GM18508 (cell line): ENCODE measurements at regions not wholly inside any gene's neighbourhood (a gene's known extent, or its start where the extent isn't known, plus 50 kb on each side); places are given as distances from the start of the nearest gene placed in this dataset.

Experiments
- ATAC-seq: cut with Tn5 transposase; IDR thresholded peaks from one replicate; pipeline ENCODE4 v1.9.1; 2021; ENCODE audit warnings: moderate number of reproducible peaks; ENCODE audit not compliant: insufficient read depth, unreplicated experiment

- ATAC-seq = no peak
Measured at GRCh38 chr5:164959761-164960160, 1454.3 kb downstream of the MAT2B start.

- no peak for ATAC-seq
Measured at GRCh38 chr5:164962329-164962961, 1457.0 kb downstream of the MAT2B start.

GRCh38 chr5:164966611-164967010, 1461.2 kb downstream of the MAT2B start:
- no peak for ATAC-seq

GRCh38 chr5:164967354-164967753, 1461.9 kb downstream of the MAT2B start:
- ATAC-seq = no peak

- no peak for ATAC-seq
Measured at GRCh38 chr5:164972973-164973372, 1467.6 kb downstream of the MAT2B start.

GRCh38 chr5:164975986-164976385, 1470.6 kb downstream of the MAT2B start:
- no peak for ATAC-seq

GRCh38 chr5:164980480-164980879, 1475.1 kb downstream of the MAT2B start:
- no peak for ATAC-seq

- no peak for ATAC-seq
Measured at GRCh38 chr5:164998142-164998541, 1492.7 kb downstream of the MAT2B start.

- ATAC-seq = no peak
Measured at GRCh38 chr5:164998590-164998989, 1493.2 kb downstream of the MAT2B start.

- no peak for ATAC-seq
Measured at GRCh38 chr5:165000479-165001190, 1495.2 kb downstream of the MAT2B start.

- no peak for ATAC-seq
Measured at GRCh38 chr5:165003283-165003682, 1497.9 kb downstream of the MAT2B start.

- no peak for ATAC-seq
Measured at GRCh38 chr5:165004175-165004574, 1498.8 kb downstream of the MAT2B start.

- no peak for ATAC-seq
Measured at GRCh38 chr5:165014439-165014838, 1509.0 kb downstream of the MAT2B start.

- no peak for ATAC-seq
Measured at GRCh38 chr5:165015126-165015525, 1509.7 kb downstream of the MAT2B start.

- no peak for ATAC-seq
Measured at GRCh38 chr5:165015547-165015946, 1510.1 kb downstream of the MAT2B start.

- no peak for ATAC-seq
Measured at GRCh38 chr5:165026971-165027370, 1521.6 kb downstream of the MAT2B start.

GRCh38 chr5:165028356-165028755, 1522.9 kb downstream of the MAT2B start:
- no peak for ATAC-seq

- no peak for ATAC-seq
Measured at GRCh38 chr5:165029099-165029870, 1523.9 kb downstream of the MAT2B start.

- no peak for ATAC-seq
Measured at GRCh38 chr5:165030971-165031370, 1525.6 kb downstream of the MAT2B start.

- ATAC-seq = no peak
Measured at GRCh38 chr5:165031371-165031770, 1526.0 kb downstream of the MAT2B start.

GRCh38 chr5:165035520-165035919, 1530.1 kb downstream of the MAT2B start:
- no peak for ATAC-seq
